Stimulated activated naive CD8-positive, alpha-beta T cell treated with anti-CD3 and anti-CD28 coated beads, Interleukin-15, amount 100 ng/mL, for 72 hours (primary cell): ENCODE measurements at regions not wholly inside any gene's neighbourhood (a gene's known extent, or its start where the extent isn't known, plus 50 kb on each side); places are given as distances from the start of the nearest gene placed in this dataset.

Source experiments
- ATAC-seq: fragments of 150-1000 bp; cut with Tn5 transposase; 2 replicates; pipeline ENCODE4 v1.10.0; 2021; ENCODE audit warnings: mild to moderate bottlenecking, moderate library complexity
- DNase-seq, 2 donors: peaks; one replicate each; pipeline ENCODE4 v3.0.0; 2021 to 2022
- H3K27ac Mint-ChIP-seq, 2 donors: one replicate each; pipeline ENCODE4 v1.8.0; 2022; ENCODE audit warnings: mild to moderate bottlenecking in 2 of 2, mixed read lengths in 2 of 2, moderate library complexity in 2 of 2
- H3K27me3 Mint-ChIP-seq: one replicate; pipeline ENCODE4 v1.8.0; 2022; ENCODE audit warnings: mixed read lengths
- H3K4me1 Mint-ChIP-seq: one replicate; pipeline ENCODE4 v1.8.0; 2022; ENCODE audit warnings: mild to moderate bottlenecking, mixed read lengths
- H3K4me3 Mint-ChIP-seq, 2 donors: one replicate each; pipeline ENCODE4 v1.8.0; 2022; ENCODE audit warnings: mild to moderate bottlenecking in 2 of 2, mixed read lengths in 2 of 2, moderate library complexity in 1 of 2
- H3K9me3 Mint-ChIP-seq, 2 donors: one replicate each; pipeline ENCODE4 v1.8.0; 2022; ENCODE audit warnings: mixed read lengths in 2 of 2

- no peak for ATAC-seq
- DNase-seq, result no peak
- H3K9me3 Mint-ChIP-seq, result no peaks in the 10 kb centered on the region
- no peak overlapping the region for H3K4me3 Mint-ChIP-seq
- peaks cover 15% of the 10 kb centered on the region for H3K27me3 Mint-ChIP-seq
- peaks cover 23% of the 10 kb centered on the region for H3K4me1 Mint-ChIP-seq
- H3K27ac Mint-ChIP-seq, result no peak overlapping the region
Measured at GRCh38 chr6:44626616-44627015, 239.1 kb downstream of the CDC5L start.

- DNase-seq (no peak), ATAC-seq (no peak)
- Mint-ChIP-seq H3K27me3 (peaks cover 15% of the 10 kb centered on the region), H3K4me3 (no peak overlapping the region), H3K9me3 (no peaks in the 10 kb centered on the region), H3K27ac (no peak overlapping the region), H3K4me1 (peaks cover 23% of the 10 kb centered on the region)
Measured at GRCh38 chr6:44627091-44627882, 239.8 kb downstream of the CDC5L start.

- no peaks in the 10 kb centered on the region for H3K9me3 Mint-ChIP-seq
- H3K27me3 Mint-ChIP-seq, result peaks cover 15% of the 10 kb centered on the region
- peak overlapping the region in 1 of 2 donors; percentile 64 for H3K27ac Mint-ChIP-seq
- peaks cover 23% of the 10 kb centered on the region for H3K4me1 Mint-ChIP-seq
- H3K4me3 Mint-ChIP-seq, result no peak overlapping the region
- DNase-seq, result no peak
- no peak for ATAC-seq
Measured at GRCh38 chr6:44627883-44628271, 240.4 kb downstream of the CDC5L start.

DNA sequence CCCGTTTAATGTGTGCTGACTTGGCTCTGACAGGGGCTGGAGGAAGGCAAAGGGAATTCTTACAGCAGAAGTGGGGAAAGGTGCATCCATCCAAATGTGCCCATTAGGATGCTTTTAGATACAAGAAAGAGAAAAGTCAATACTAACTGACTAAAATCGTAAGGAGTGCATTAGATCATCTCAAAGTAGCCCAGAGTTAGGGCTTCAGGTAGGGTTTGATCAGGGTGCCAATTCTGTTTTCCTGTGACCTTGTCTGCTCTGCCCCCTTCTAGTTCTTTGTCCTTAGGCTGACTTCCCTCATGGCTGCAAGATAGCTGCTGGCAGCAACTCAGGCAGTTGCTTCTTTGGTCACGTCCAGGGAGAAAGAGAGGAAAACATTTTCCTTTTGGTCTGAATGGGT is 240.8 kb downstream of the CDC5L start:
- no peak for DNase-seq
- Mint-ChIP-seq H3K9me3 (no peaks in the 10 kb centered on the region), H3K27me3 (peaks cover 15% of the 10 kb centered on the region), H3K4me1 (peaks cover 23% of the 10 kb centered on the region), H3K27ac (peak overlapping the region in 1 of 2 donors; percentile 22), H3K4me3 (no peak overlapping the region)
- ATAC-seq, result no peak

GRCh38 chr6:44629636-44630035 is 242.1 kb downstream of the CDC5L start:
- no peak for ATAC-seq
- no peaks in the 10 kb centered on the region for H3K9me3 Mint-ChIP-seq
- H3K27ac Mint-ChIP-seq, result no peak overlapping the region
- no peak overlapping the region for H3K4me3 Mint-ChIP-seq
- peaks cover 23% of the 10 kb centered on the region for H3K27me3 Mint-ChIP-seq
- peaks cover 18% of the 10 kb centered on the region for H3K4me1 Mint-ChIP-seq
- DNase-seq, result no peak

DNA sequence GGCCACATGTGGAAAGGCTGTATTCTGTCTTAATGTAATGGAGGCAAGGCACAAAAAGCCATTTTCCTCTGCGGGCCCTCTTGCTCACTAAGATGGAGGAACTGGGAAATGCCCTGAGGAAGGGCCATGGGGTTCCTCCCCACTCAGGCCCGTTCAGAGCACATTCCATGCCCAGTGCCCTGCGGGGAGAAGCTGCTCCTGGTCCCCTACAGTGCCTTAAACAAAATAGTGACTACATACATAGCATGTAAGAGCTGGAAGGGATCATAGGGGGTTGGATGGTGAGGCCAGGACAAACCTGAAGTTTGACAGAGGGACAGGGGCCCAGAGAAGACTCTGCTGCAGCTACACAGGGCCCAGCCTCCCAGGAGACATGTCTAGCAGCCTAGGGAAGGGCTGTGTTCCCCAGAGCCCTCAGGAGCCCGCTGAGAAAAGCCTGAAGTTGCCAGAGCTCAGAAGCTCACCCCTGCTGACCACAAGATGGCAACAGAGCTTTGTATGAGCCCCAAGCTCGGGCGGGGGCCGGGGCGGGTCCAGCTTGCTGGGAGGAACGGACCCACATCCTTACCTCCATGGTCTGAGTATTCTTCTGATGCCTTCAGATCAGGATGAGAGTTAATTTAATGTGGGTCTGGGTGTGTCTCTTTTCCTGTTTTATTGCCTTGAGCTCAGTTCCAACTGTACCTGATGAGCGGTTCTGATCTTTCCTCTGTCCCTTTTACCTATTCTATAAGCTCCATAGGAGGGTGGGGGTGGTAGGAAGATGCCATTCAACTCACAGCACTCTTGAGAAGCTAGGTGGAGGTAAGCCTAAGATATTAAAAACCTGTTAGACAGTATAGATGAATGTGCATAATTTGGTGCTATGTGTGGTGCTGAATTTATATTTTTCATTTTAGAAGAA is 242.9 kb downstream of the CDC5L start:
- no peak overlapping the region for H3K4me3 Mint-ChIP-seq
- peaks cover 18% of the 10 kb centered on the region for H3K4me1 Mint-ChIP-seq
- no peaks in the 10 kb centered on the region for H3K9me3 Mint-ChIP-seq
- ATAC-seq (peak; percentile 81), DNase-seq (peak; percentile 33 to 48)
- H3K27me3 Mint-ChIP-seq, result peaks cover 24% of the 10 kb centered on the region
- peak overlapping the region in 1 of 2 donors; percentile 43 for H3K27ac Mint-ChIP-seq

- Mint-ChIP-seq H3K4me1 (peaks cover 16% of the 10 kb centered on the region), H3K27me3 (peaks cover 31% of the 10 kb centered on the region), H3K27ac (no peak overlapping the region), H3K4me3 (no peak overlapping the region), H3K9me3 (no peaks in the 10 kb centered on the region)
- DNase-seq (no peak), ATAC-seq (no peak)
Measured at GRCh38 chr6:44631968-44632367, 244.5 kb downstream of the CDC5L start.

GRCh38 chr6:44634321-44634720 is 246.8 kb downstream of the CDC5L start:
- Mint-ChIP-seq H3K4me3 (no peak overlapping the region), H3K4me1 (peaks cover 7% of the 10 kb centered on the region), H3K9me3 (peaks cover 0 to 5% of the 10 kb centered on the region in 2 donors), H3K27ac (no peak overlapping the region), H3K27me3 (peaks cover 27% of the 10 kb centered on the region)
- DNase-seq (no peak), ATAC-seq (no peak)

- ATAC-seq (no peak), DNase-seq (no peak)
- Mint-ChIP-seq H3K4me3 (no peak overlapping the region), H3K9me3 (peaks cover 0 to 5% of the 10 kb centered on the region in 2 donors), H3K27ac (no peak overlapping the region), H3K27me3 (peaks cover 16% of the 10 kb centered on the region), H3K4me1 (peaks cover 9% of the 10 kb centered on the region)
Measured at GRCh38 chr6:44635486-44635885, 248.0 kb downstream of the CDC5L start.

DNA sequence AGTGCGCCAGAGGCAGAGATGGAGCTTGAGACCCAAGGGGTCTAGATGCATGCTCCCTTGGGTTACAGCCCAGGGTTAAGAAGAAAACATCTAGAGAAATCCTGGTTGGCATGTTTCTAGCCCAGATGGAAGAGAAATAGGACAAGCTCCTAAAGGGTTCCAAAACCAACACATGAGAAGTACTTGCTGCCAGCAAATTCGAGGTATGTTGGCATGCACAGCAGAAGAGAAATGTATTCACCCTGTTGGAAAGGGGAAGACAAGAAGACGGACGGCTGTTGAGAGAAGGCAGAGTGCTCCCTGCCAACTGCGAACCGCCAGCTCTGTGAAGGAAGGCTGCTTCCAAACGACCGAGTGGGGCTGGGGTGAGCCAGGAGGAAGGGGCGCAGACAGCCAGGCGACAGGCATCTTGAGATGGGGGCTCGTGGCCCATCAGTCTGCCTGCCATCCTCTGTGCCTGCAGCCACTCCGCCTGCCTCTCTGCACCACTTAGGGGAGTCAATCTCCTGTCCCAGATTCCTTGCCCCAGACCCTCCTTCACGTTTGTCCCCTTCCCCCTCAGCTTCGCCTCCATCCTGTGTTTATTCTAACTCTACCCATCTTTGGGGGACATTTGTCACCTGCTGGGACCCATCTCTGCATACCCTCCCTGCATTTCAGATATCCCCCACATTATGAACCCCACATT is 249.2 kb downstream of the CDC5L start:
- ATAC-seq (no peak), DNase-seq (no peak)
- Mint-ChIP-seq H3K9me3 (peaks cover 0 to 5% of the 10 kb centered on the region in 2 donors), H3K4me3 (no peak overlapping the region), H3K4me1 (peaks cover 18% of the 10 kb centered on the region), H3K27me3 (peaks cover 16% of the 10 kb centered on the region), H3K27ac (no peak overlapping the region)

- Mint-ChIP-seq H3K27ac (peak overlapping the region; percentile 57 to 94), H3K27me3 (no peaks in the 10 kb centered on the region), H3K4me1 (peaks cover 42% of the 10 kb centered on the region), H3K9me3 (peaks cover 0 to 5% of the 10 kb centered on the region in 2 donors), H3K4me3 (peak overlapping the region; percentile 27 to 38)
- no peak for ATAC-seq
- DNase-seq, result peak in 1 of 2 donors; percentile 21
Measured at GRCh38 chr6:44641344-44642031, 254.0 kb downstream of the CDC5L start.

GRCh38 chr6:44642349-44642748 is 254.8 kb downstream of the CDC5L start:
- peaks cover 0 to 5% of the 10 kb centered on the region in 2 donors for H3K9me3 Mint-ChIP-seq
- peak overlapping the region; percentile 27 to 38 for H3K4me3 Mint-ChIP-seq
- peaks cover 42% of the 10 kb centered on the region for H3K4me1 Mint-ChIP-seq
- H3K27ac Mint-ChIP-seq, result peak overlapping the region; percentile 57 to 94
- DNase-seq (no peak), ATAC-seq (peak; percentile 71)
- no peaks in the 10 kb centered on the region for H3K27me3 Mint-ChIP-seq

DNA sequence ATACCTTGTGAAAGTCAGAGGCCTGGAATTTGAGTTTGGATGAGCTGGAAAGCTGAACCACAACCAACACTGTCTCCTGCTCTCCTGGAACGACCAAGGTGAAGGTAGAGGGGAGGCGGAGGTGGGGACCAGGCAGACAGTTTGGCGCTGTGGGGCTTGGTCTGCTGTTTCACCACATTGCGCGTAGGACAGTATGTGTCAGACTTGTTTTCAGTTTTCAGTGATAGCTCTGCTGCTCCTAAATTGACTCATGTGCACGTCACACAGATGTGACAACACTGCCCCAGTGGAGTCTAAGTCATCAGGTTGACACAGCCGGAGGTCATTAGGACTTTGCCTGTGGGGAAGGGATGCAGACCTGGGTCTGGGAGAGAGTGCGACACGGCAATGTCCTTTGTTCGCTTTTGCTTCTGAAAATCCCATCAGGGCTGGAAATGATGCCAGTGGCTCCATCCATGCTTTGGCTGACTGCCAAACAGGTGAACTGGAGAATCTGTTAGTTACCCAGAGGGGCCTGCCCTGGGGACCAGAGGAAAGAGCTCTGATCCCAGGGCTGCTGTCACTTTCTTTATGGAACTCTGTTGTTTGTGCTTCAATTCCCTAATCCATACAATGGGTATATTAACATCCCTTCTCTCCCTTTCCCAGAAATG is 255.5 kb downstream of the CDC5L start:
- H3K27me3 Mint-ChIP-seq, result no peaks in the 10 kb centered on the region
- peak overlapping the region; percentile 25 to 38 for H3K4me3 Mint-ChIP-seq
- ATAC-seq (peak; percentile 96), DNase-seq (peak; percentile 52 to 76)
- H3K27ac Mint-ChIP-seq, result peak overlapping the region; percentile 57 to 94
- peaks cover 0 to 2% of the 10 kb centered on the region in 2 donors for H3K9me3 Mint-ChIP-seq
- peaks cover 42% of the 10 kb centered on the region for H3K4me1 Mint-ChIP-seq

DNA sequence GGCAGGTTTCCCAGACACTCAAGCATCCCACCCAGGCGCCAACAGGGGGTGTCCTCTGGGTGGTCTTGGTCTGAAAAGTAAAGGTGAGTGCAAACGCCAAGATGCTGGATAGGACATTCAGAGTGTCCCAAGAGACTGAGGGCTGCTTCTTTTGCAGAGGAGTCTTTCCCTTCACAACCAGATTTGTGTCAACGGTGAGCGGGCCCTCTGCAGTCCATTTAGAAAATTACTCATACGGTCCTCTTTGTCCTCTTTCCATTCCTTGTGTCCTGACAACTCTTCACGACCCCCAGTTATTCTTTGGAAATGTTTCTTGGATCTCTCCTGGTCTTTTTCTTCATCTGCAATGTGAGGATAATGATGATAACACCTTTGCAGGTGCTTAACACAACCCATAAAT is 257.8 kb downstream of the CDC5L start:
- ATAC-seq, result no peak
- Mint-ChIP-seq H3K9me3 (no peaks in the 10 kb centered on the region), H3K4me1 (peaks cover 38% of the 10 kb centered on the region), H3K4me3 (no peak overlapping the region), H3K27ac (no peak overlapping the region), H3K27me3 (no peaks in the 10 kb centered on the region)
- DNase-seq, result no peak
